Sigmoid colon (tissue), 6 donors: ENCODE measurements at regions not wholly inside any gene's neighbourhood (a gene's known extent, or its start where the extent isn't known, plus 50 kb on each side); places are given as distances from the start of the nearest gene placed in this dataset.

ENCODE experiments used
- DNase-seq: peaks from one replicate; pipeline ENCODE4 v3.0.0-alpha.2; 2019
- H3K27ac ChIP-seq, 4 donors: fragments of 200-600 bp; sonication (generic); one replicate each; pipeline ENCODE4 v1.5.1; 2016 to 2019; ENCODE audit warnings: mild to moderate bottlenecking in 1 of 4
- H3K27me3 ChIP-seq, 3 donors: fragments of 200-600 bp; sonication (generic); one replicate each; pipeline ENCODE4 v1.5.1; 2019; ENCODE audit warnings: mild to moderate bottlenecking in 1 of 3
- H3K36me3 ChIP-seq, 4 donors: fragments of 200-600 bp; sonication (generic); one replicate each; pipeline ENCODE4 v1.5.1; 2016 to 2019
- H3K4me1 ChIP-seq, 4 donors: fragments of 200-600 bp; sonication (generic); one replicate each; pipeline ENCODE4 v1.5.1; 2017 to 2019
- H3K4me3 ChIP-seq, 4 donors: fragments of 200-600 bp; sonication (generic); one replicate each; pipeline ENCODE4 v1.5.1; 2017 to 2019; ENCODE audit warnings: mild to moderate bottlenecking in 2 of 4, moderate library complexity in 1 of 4
- H3K9me3 ChIP-seq, 4 donors: fragments of 200-600 bp in 3 of 4; sonication (generic) in 3 of 4; one replicate each; pipeline versions ENCODE4 v1.5.1 to v1.6.1; 2013 to 2019
- EP300 ChIP-seq, 4 donors: sonication (generic); formaldehyde crosslinking; IDR thresholded peaks; one replicate each; pipeline ENCODE4 v1.6.1; 2017; ENCODE audit warnings: antibody characterized with exemption in 4 of 4
- POLR2A ChIP-seq, 2 donors: fragments of 450-650 bp; IDR thresholded peaks; one replicate each; pipeline ENCODE4 v1.6.1; 2016; ENCODE audit warnings: antibody characterized with exemption in 2 of 2, mild to moderate bottlenecking in 2 of 2, moderate library complexity in 2 of 2
- POLR2AphosphoS5 ChIP-seq, 4 donors: sonication (generic); formaldehyde crosslinking; IDR thresholded peaks; one replicate each; pipeline ENCODE4 v1.6.1; 2017; ENCODE audit warnings: antibody characterized with exemption in 4 of 4
- WGBS, 2 donors: extraction: QIAGEN DNeasy Blood & Tissue Kit; methylation state at CpG; one replicate each; pipeline ENCODE4 v1.1.7; 2013; 5-methylcytosine and 5-hydroxymethylcytosine counted together
- intact Hi-C: fragments of 100-400 bp; cut with DNase I; formaldehyde crosslinking; loops from one replicate; pipeline ENCODE4 v1.15.1; 2023
- TF ChIP-seq, protein P1 (sequence below), 4 experiments: fragments of 450-650 bp in 3 of 4; fragments of 200-600 bp in 1 of 4; IDR thresholded peaks; one replicate each; pipeline ENCODE4 v1.5.1; 2016 to 2019; ENCODE audit warnings: antibody characterized with exemption in 4 of 4, mild to moderate bottlenecking in 3 of 4, moderate library complexity in 2 of 4
- donor health status: healthy with polysubstance abuse.
- donor health status: healthy.

DNA sequence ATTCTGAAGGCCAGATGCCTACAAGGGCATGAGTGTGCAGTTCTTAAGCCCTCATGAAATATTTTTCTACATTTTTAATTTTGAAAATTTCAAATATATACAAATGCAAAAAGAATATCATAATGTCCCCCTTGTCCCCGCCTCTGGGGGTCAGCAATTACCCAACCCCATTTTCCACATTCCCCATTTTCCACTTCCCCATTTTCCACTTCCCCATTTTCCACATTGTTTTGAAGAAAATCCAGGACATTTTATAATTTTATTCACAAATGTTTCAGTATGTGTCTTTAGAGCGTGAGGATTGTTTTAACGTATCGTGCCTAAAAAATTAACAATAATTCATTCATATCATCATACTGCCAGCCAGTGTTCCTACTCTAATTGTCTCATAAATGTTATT is 403.6 kb upstream of the RAB6C start:
- intact Hi-C loops, result no loop called here

DNA sequence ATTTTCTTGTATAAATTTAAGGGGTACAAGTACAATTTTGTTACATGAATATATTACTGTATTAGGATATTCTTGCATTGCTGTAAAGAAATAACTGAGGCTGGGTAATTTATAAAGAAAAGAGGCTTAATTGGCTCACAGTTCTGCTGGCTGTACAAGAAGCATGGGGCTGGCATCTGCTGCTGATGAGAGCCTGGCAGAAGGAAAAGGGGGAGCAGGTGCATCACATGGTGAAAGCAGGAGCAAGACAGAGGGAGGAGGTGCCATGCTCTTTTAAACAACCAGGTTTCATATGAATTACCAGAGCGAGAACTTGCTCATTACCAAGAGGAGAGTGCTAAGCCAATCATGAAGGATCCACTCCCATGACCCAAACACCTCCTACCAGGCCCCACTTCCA is 399.5 kb upstream of the RAB6C start:
- Histone ChIP-seq H3K36me3 (no peaks in the 10 kb centered on the region), H3K27ac (no peak overlapping the region), H3K27me3 (no peaks in the 10 kb centered on the region), H3K9me3 (peaks cover 0 to 6% (median 2%) of the 10 kb centered on the region in 4 donors), H3K4me3 (no peak overlapping the region), H3K4me1 (no peaks in the 10 kb centered on the region)
- 74 to 83% methylated on average over 1 of the region's 1 CpG for WGBS, 2 donors
- DNase-seq, result no peak
- TF ChIP-seq, protein P1, sequence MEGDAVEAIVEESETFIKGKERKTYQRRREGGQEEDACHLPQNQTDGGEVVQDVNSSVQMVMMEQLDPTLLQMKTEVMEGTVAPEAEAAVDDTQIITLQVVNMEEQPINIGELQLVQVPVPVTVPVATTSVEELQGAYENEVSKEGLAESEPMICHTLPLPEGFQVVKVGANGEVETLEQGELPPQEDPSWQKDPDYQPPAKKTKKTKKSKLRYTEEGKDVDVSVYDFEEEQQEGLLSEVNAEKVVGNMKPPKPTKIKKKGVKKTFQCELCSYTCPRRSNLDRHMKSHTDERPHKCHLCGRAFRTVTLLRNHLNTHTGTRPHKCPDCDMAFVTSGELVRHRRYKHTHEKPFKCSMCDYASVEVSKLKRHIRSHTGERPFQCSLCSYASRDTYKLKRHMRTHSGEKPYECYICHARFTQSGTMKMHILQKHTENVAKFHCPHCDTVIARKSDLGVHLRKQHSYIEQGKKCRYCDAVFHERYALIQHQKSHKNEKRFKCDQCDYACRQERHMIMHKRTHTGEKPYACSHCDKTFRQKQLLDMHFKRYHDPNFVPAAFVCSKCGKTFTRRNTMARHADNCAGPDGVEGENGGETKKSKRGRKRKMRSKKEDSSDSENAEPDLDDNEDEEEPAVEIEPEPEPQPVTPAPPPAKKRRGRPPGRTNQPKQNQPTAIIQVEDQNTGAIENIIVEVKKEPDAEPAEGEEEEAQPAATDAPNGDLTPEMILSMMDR (IDR thresholded peaks at IDR 0.05), result no peak
- TF ChIP-seq POLR2AphosphoS5 (IDR thresholded peaks at IDR 0.05) (no peak), POLR2A (IDR thresholded peaks at IDR 0.05) (no peak), EP300 (IDR thresholded peaks at IDR 0.05) (no peak)
- intact Hi-C loops, result no loop called here

More for the DNA sequence above, 403.6 kb upstream of the RAB6C start:
- Histone ChIP-seq H3K9me3 (peaks cover 0 to 1% (median 0%) of the 10 kb centered on the region in 4 donors), H3K27ac (no peak overlapping the region), H3K36me3 (no peaks in the 10 kb centered on the region), H3K27me3 (no peaks in the 10 kb centered on the region), H3K4me3 (no peak overlapping the region), H3K4me1 (no peaks in the 10 kb centered on the region)
- TF ChIP-seq EP300 (IDR thresholded peaks at IDR 0.05), result no peak
- TF ChIP-seq POLR2A (IDR thresholded peaks at IDR 0.05), result no peak
- no peak for TF ChIP-seq POLR2AphosphoS5 (IDR thresholded peaks at IDR 0.05)
- TF ChIP-seq, protein P1 (IDR thresholded peaks at IDR 0.05), result no peak
- 82 to 89% methylated on average over 4 of the region's 4 CpGs for WGBS, 2 donors
- DNase-seq, result no peak

DNA sequence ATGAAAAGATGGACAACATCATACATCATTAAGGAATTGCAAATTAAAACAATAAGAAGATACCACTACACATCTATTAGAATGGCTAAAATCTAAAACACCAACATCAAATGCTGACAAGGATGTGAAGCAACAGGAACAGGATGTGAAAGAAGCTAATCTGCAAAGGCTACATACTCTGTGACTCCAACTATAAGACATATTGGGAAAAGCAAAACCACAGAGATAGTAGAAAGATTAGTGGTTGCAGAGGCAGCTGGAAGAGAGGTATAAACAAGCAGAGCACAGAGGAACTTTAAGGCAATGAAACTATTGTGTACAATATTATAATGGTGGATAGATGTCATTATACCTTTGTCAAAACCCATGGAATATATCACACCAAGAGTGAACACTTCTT is 393.7 kb upstream of the RAB6C start:
- intact Hi-C loops, result no loop called here
- Histone ChIP-seq H3K4me1 (no peaks in the 10 kb centered on the region), H3K27ac (no peak overlapping the region), H3K27me3 (peaks cover 0 to 7% (median 0%) of the 10 kb centered on the region in 3 donors), H3K9me3 (peaks cover 0 to 6% (median 2%) of the 10 kb centered on the region in 4 donors), H3K36me3 (no peaks in the 10 kb centered on the region), H3K4me3 (no peak overlapping the region)
- DNase-seq, result no peak
- TF ChIP-seq, protein P1 (IDR thresholded peaks at IDR 0.05), result no peak
- TF ChIP-seq EP300 (IDR thresholded peaks at IDR 0.05) (no peak), POLR2AphosphoS5 (IDR thresholded peaks at IDR 0.05) (no peak), POLR2A (IDR thresholded peaks at IDR 0.05) (no peak)

DNA sequence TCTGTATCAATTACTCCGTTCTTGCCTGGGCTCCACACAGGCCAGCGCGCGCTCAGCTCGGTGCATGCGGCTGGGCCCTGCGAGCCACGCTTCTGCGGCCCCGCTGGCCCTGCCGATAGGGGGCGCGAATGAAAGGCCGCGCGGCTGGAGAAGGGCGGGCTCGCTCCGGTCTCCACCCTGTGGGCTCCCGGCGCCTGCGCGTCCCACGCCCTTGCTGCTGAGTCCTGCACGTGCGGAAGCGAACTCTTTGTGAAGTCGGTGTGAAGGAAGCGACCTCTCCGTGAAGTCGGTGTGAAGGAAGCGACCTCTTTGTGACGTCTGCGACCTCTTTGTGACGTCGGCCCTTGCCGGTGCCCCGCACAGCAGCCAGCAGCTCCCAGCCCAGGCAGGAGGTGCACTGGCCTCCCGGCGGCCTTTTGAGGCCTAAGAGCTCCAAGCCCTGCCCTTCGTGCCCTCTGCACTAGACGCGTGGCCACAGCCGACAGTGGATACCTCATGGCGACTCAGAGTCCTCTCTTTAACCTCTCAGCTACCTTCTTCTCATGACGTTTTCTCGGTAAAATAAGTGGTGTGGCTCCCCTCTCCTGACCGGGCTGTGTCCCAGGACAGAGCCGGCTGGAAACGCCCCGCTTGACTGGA is 391.9 kb upstream of the RAB6C start:
- Histone ChIP-seq H3K9me3 (no peaks in the 10 kb centered on the region), H3K4me3 (no peak overlapping the region), H3K27ac (no peak overlapping the region), H3K36me3 (no peaks in the 10 kb centered on the region), H3K4me1 (no peaks in the 10 kb centered on the region), H3K27me3 (peaks cover 0 to 7% (median 0%) of the 10 kb centered on the region in 3 donors)
- WGBS, 2 donors, result 65 to 82% methylated on average over 51 of the region's 51 CpGs
- intact Hi-C loops, result no loop called here
- TF ChIP-seq POLR2AphosphoS5 (IDR thresholded peaks at IDR 0.05) (no peak), EP300 (IDR thresholded peaks at IDR 0.05) (no peak), POLR2A (IDR thresholded peaks at IDR 0.05) (no peak)
- TF ChIP-seq, protein P1 (IDR thresholded peaks at IDR 0.05), result no peak
- DNase-seq, result no peak

DNA sequence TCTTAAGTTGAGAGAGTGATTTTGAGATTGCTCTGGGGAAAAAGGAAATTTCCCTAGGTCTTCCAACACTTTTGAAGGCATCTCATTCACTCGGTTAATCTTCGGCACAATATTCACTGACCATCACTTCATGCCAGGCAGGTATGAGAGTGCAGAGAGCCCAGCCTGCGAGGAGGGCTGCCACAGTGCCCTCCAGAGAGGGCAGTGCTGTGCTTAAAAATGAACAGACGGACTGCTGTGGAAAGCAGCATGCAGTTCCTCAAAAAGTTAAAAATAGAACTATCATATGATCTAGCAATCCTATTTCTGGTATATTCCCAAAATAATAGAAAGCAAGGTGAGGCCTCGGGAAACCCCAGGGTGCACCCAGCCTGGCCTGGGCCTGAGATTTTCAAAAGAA is 374.9 kb upstream of the RAB6C start:
- Histone ChIP-seq H3K9me3 (no peaks in the 10 kb centered on the region), H3K4me1 (no peaks in the 10 kb centered on the region), H3K27ac (no peak overlapping the region), H3K27me3 (no peaks in the 10 kb centered on the region), H3K4me3 (no peak overlapping the region), H3K36me3 (no peaks in the 10 kb centered on the region)
- intact Hi-C loops, result no loop called here
- no peak for DNase-seq
- 72 to 75% methylated on average over 5 of the region's 5 CpGs for WGBS, 2 donors
- no peak for TF ChIP-seq EP300 (IDR thresholded peaks at IDR 0.05)
- TF ChIP-seq POLR2A (IDR thresholded peaks at IDR 0.05), result no peak
- TF ChIP-seq, protein P1 (IDR thresholded peaks at IDR 0.05), result no peak
- no peak for TF ChIP-seq POLR2AphosphoS5 (IDR thresholded peaks at IDR 0.05)
